GM12865 (cell line): ENCODE measurements at regions not wholly inside any gene's neighbourhood (a gene's known extent, or its start where the extent isn't known, plus 50 kb on each side); places are given as distances from the start of the nearest gene placed in this dataset.

Source experiments
- DNase-seq: peaks from one replicate; pipeline ENCODE4 v3.0.0; 2010; ENCODE audit warnings: low read depth
- H3K4me3 ChIP-seq: 2 replicates; pipeline ENCODE4 v1.5.1; 2011; ENCODE audit warnings: mild to moderate bottlenecking, low read depth, low read length, control low read depth
- CTCF ChIP-seq: IDR thresholded peaks from 2 replicates; pipeline ENCODE4 v1.5.1; 2011; ENCODE audit warnings: low read length, control low read depth, low read depth, inconsistent platforms; ENCODE audit not compliant: insufficient read depth; ENCODE audit errors: missing control alignments

DNA sequence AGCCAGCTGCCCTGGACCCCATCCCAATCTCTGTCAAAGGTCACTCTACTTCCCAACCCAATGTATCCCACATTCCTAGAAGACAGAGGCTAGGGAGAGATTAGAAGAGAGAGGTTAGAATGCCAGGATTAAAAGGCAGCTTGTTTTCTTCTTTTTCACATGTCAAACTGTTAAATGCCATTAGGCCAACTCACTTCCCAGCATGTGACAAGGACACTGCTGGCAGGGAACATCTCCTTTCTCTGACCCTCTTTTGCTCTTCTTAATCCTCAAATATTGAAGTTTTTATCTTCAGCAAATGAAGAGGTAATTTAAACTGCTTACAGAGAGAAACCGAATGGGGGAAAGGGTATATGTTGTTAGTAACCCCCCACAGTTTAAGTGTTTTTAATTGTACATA, 89.1 kb downstream of the BBS10 start:
- no peak for TF ChIP-seq CTCF
- DNase-seq, result no peak
- no peak overlapping the region for H3K4me3 ChIP-seq

DNA sequence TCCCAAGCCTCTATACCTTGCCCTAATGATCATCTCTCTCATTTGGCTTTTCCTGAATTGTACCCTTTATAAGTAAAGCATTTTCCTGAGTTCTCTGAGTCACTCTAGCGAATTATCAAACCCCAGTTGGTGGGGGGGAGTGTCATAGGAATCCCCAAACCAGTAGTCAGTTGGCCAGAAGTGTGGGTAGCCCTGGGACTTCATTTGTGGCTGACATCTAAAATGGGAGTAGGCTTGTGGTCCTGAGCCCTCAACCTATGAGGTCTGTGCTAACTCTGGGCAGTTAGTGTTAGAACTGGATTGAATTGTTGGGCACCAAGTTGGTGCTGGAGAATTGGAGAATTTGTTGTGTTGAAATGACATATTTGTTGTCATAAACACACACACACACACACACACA, 91.3 kb downstream of the BBS10 start:
- H3K4me3 ChIP-seq, result no peak overlapping the region
- no peak for TF ChIP-seq CTCF
- DNase-seq, result no peak

DNA sequence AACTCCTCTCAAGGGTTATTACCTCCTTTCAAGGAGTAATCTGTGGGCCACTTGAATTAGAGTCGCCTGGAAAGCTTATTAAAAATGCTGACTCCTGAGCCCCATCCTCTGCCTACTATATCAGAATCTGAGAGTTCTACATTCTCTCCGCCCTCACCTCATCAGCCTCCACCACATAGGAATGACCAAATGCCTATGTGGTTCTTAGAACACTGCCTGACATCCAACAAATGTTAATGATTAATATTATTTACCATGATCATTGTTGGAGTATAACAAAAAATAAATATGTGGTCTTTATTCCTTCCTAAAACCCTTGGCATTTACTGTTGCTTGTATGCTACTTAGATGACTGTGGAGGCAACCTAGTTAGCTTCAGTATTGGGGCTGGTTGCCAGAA, 91.9 kb downstream of the BBS10 start:
- no peak overlapping the region for H3K4me3 ChIP-seq
- DNase-seq, result no peak
- no peak for TF ChIP-seq CTCF

GRCh38 chr12:76255692-76256091, 92.5 kb downstream of the BBS10 start:
- H3K4me3 ChIP-seq, result no peak overlapping the region
- TF ChIP-seq CTCF, result no peak
- no peak for DNase-seq

- H3K4me3 ChIP-seq, result no peak overlapping the region
- no peak for TF ChIP-seq CTCF
- DNase-seq, result no peak
These were observed 92.9 kb downstream of the BBS10 start for GRCh38 chr12:76255281-76255680.

DNA sequence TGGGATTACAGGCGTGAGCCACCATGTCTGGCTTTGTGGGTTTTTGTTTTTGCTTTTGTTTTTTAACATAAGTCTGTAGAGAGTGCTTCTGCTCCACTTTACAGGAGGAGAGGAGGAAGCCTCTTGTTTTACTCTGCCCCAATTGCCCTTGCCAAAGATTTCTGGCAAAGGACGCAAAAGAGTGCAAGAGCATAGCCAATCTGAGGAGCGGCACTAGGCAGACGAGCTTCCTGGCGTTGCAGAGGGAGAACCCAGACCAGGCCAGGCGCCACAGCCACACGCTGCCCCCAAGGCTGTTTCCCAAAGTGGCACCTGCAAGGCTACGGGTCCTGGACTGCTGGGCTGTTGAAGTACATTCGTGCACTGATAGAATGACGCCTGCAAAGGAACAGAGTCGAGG, 96.2 kb downstream of the BBS10 start:
- no peak for DNase-seq
- no peak overlapping the region for H3K4me3 ChIP-seq
- TF ChIP-seq CTCF, result no peak

DNA sequence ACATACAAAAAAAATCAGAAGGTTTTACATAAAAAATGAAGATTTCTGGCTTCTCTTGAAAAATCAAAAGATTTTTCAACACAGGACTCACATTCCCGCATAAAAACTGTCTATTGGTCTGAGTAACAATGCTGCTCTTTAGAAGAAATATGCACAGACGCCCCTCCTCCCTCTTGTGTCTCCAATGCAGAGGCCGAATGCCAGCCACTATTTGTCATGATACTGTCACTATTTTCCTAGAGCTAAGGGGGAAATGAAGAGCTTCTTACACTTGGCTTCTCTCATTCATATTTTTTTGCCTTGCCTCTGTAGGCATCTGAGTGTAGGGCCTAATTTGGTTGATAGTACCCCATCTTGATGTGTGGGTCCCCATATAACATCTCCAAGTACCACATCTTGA, 98.0 kb downstream of the BBS10 start:
- H3K4me3 ChIP-seq, result no peak overlapping the region
- no peak for DNase-seq
- no peak for TF ChIP-seq CTCF
